Mammary epithelial cell (primary cell): ENCODE measurements at regions not wholly inside any gene's neighbourhood (a gene's known extent, or its start where the extent isn't known, plus 50 kb on each side); places are given as distances from the start of the nearest gene placed in this dataset.

Experiments used
- EZH2 ChIP-seq: IDR thresholded peaks from 2 replicates; pipeline ENCODE4 v1.6.1; 2012; ENCODE audit warnings: low read length, inconsistent platforms, borderline replicate concordance
- TF ChIP-seq, protein P1 (sequence below), 2 donors: IDR thresholded peaks in 1 of 2; conservative IDR thresholded peaks in 1 of 2; 2 replicates each; pipeline ENCODE4 v1.5.1; 2011 to 2012; ENCODE audit warnings: inconsistent platforms in 2 of 2, low read length in 2 of 2, mild to moderate bottlenecking in 2 of 2, control low read depth in 1 of 2, low read depth in 1 of 2; ENCODE audit not compliant: insufficient read depth in 1 of 2; ENCODE audit errors: extremely low read depth in 1 of 2

DNA sequence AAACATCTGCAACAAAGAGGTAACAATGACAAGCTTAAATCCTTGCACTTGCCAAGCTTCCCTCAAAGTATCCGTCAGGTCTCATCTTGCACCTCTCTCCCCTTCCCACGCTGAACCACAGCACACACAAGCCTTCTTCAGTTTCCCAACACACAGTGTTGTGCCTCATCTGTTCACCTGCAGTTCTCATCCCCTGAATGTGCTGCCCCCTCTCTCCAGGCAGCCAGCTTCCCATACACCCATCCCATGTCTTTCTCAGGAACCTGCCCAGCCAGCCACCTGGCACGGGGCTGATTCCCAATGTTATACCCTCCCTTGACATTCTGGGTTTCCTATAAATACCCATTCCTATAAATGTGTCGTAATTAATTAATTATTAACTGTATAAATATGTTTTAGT, 314.8 kb downstream of the PRELID2 start:
- TF ChIP-seq EZH2: no peak
- TF ChIP-seq, protein P1, sequence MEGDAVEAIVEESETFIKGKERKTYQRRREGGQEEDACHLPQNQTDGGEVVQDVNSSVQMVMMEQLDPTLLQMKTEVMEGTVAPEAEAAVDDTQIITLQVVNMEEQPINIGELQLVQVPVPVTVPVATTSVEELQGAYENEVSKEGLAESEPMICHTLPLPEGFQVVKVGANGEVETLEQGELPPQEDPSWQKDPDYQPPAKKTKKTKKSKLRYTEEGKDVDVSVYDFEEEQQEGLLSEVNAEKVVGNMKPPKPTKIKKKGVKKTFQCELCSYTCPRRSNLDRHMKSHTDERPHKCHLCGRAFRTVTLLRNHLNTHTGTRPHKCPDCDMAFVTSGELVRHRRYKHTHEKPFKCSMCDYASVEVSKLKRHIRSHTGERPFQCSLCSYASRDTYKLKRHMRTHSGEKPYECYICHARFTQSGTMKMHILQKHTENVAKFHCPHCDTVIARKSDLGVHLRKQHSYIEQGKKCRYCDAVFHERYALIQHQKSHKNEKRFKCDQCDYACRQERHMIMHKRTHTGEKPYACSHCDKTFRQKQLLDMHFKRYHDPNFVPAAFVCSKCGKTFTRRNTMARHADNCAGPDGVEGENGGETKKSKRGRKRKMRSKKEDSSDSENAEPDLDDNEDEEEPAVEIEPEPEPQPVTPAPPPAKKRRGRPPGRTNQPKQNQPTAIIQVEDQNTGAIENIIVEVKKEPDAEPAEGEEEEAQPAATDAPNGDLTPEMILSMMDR (conservative IDR thresholded peaks at IDR 0.05 in 1 of 2, IDR thresholded peaks at IDR 0.05 in 1 of 2; ENCODE audit: extremely low read depth in 1 of 2, insufficient read depth in 1 of 2, low read depth in 1 of 2, low read length in 2 of 2): no peak
